ENCODE measurements at regions not wholly inside any gene's neighbourhood (a gene's known extent, or its start where the extent isn't known, plus 50 kb on each side); places are given as distances from the start of the nearest gene placed in this dataset.
"Not testable (repeated sequence)": the region's sequence is repeated elsewhere in the genome, so short reads cannot be mapped to it uniquely, and the experiment has no call there.

- no peak for DNase-seq (ENCODE audit: low spot score)
- in situ Hi-C loops (cut with MboI; ENCODE audit: low pct_unique_long_range_greater_than_20kb, low sequenced_read_pairs, unreplicated experiment), result no loop called here
These were observed 883.5 kb downstream of the SORCS1 start for GRCh38 chr10:106280896-106281460.

DNA sequence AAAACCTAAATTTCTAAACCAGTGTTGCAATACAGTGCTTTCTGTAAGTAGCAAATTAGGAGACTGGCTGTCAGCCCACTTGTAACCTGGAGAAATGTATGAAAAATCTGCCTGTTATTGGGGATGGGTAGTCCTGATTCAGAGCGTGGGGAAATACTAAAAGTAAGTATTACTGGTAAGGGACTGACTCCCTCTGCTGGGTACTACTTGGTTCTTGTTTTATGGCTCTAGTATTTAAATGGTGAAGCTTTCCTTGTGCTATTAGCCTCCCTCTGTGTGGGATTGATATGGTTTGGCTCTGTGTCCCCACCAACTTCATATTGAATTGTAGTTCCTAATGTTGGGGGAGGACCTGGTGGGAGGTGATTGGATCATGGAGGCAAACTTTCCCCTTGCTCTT is 886.1 kb downstream of the SORCS1 start:
- TF ChIP-seq, protein P1, sequence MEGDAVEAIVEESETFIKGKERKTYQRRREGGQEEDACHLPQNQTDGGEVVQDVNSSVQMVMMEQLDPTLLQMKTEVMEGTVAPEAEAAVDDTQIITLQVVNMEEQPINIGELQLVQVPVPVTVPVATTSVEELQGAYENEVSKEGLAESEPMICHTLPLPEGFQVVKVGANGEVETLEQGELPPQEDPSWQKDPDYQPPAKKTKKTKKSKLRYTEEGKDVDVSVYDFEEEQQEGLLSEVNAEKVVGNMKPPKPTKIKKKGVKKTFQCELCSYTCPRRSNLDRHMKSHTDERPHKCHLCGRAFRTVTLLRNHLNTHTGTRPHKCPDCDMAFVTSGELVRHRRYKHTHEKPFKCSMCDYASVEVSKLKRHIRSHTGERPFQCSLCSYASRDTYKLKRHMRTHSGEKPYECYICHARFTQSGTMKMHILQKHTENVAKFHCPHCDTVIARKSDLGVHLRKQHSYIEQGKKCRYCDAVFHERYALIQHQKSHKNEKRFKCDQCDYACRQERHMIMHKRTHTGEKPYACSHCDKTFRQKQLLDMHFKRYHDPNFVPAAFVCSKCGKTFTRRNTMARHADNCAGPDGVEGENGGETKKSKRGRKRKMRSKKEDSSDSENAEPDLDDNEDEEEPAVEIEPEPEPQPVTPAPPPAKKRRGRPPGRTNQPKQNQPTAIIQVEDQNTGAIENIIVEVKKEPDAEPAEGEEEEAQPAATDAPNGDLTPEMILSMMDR (IDR thresholded peaks at IDR 0.05; ENCODE audit: extremely low read depth, insufficient read depth, missing control alignments), result no peak
- DNase-seq (ENCODE audit: low spot score), result no peak
- in situ Hi-C loops (cut with MboI; ENCODE audit: low pct_unique_long_range_greater_than_20kb, low sequenced_read_pairs, unreplicated experiment), result no loop called here

More at GRCh38 chr10:106280896-106281460, 883.5 kb downstream of the SORCS1 start:
- TF ChIP-seq, protein P1 (IDR thresholded peaks at IDR 0.05; ENCODE audit: extremely low read depth, insufficient read depth, missing control alignments), result no peak

DNA sequence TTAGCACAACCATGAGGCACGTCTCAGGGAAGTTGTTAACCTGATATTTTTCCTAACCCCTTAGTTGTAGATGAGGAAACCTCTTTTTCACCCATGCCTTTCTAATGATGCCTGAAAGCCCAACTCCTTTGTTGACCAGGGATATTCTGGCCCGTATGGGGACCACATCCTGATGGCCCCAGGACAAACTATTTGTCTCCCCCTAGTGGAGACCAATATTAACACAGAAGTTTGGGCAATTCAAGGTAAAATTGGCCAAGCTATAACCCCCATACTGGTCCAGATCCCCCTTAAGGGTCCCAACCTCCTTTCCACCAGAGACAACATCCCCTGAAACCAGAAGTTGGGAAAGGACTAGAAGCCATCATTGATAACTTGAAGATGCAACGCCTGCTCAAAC is 893.3 kb downstream of the SORCS1 start:
- TF ChIP-seq, protein P1 (IDR thresholded peaks at IDR 0.05; ENCODE audit: extremely low read depth, insufficient read depth, missing control alignments), result peak; percentile 27
- in situ Hi-C loops (cut with MboI; ENCODE audit: low pct_unique_long_range_greater_than_20kb, low sequenced_read_pairs, unreplicated experiment), result no loop called here
- no peak for DNase-seq (ENCODE audit: low spot score)

- in situ Hi-C loops (cut with MboI; ENCODE audit: low pct_unique_long_range_greater_than_20kb, low sequenced_read_pairs, unreplicated experiment), result no loop called here
- TF ChIP-seq, protein P1 (IDR thresholded peaks at IDR 0.05; ENCODE audit: extremely low read depth, insufficient read depth, missing control alignments), result no peak
- no peak for DNase-seq (ENCODE audit: low spot score)
These were observed 896.5 kb downstream of the SORCS1 start for GRCh38 chr10:106268000-106268399.

DNA sequence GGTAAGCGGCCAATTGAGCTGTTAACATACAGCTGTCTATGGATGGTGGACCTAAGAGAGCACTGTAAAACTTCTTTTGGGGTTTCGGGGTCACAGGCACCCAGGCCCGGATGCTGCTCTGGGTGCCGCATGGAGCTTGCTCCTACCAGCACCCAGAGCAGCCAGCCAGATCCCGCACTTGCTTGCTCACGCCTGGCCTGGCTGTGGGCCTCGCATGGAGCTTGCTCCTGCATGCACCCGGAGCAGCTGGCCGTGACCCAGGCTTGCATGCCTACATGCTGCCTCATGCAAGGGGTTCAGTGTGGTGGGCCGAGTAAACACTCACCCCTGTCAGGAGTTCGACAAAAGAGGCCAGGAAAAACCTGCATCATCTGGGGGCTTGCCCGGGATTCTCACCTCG is 896.9 kb downstream of the SORCS1 start:
- TF ChIP-seq, protein P1 (IDR thresholded peaks at IDR 0.05; ENCODE audit: extremely low read depth, insufficient read depth, missing control alignments), result no peak
- no peak for DNase-seq (ENCODE audit: low spot score)
- in situ Hi-C loops (cut with MboI; ENCODE audit: low pct_unique_long_range_greater_than_20kb, low sequenced_read_pairs, unreplicated experiment), result no loop called here

DNA sequence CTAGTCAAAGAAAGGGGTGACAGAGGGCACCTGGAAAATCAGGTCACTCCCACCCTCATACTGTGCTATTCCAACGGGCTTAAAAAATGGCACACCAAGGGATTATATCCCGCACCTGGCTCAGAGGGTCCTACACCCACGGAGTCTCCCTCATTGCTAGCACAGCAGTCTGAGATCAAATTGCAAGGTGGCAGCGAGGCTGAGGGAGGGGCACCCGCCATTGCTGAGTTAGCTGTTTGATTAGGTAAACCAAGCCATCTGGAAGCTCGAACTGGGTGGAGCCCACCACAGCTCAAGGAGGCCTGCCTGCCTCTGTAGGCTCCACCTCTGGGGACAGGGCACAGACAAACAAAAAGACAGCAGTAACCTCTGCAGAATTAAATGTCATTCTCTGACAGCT is 907.1 kb downstream of the SORCS1 start:
- in situ Hi-C loops (cut with MboI; ENCODE audit: low pct_unique_long_range_greater_than_20kb, low sequenced_read_pairs, unreplicated experiment); DNase-seq (ENCODE audit: low spot score): not testable (repeated sequence)

GRCh38 chr10:106255111-106255678 is 909.3 kb downstream of the SORCS1 start:
- TF ChIP-seq, protein P1 (IDR thresholded peaks at IDR 0.05; ENCODE audit: extremely low read depth, insufficient read depth, missing control alignments), result no peak
- DNase-seq (ENCODE audit: low spot score), result no peak
- in situ Hi-C loops (cut with MboI; ENCODE audit: low pct_unique_long_range_greater_than_20kb, low sequenced_read_pairs, unreplicated experiment), result no loop called here

All from GM13977 (cell line).